Heart left ventricle (tissue), 13 donors: ENCODE measurements at regions not wholly inside any gene's neighbourhood (a gene's known extent, or its start where the extent isn't known, plus 50 kb on each side); places are given as distances from the start of the nearest gene placed in this dataset.

Experiments used
- POLR2A ChIP-seq, 2 donors: fragments of 450-650 bp; IDR thresholded peaks; one replicate each; pipeline ENCODE4 v1.6.1; 2017; ENCODE audit warnings: antibody characterized with exemption in 2 of 2, mild to moderate bottlenecking in 2 of 2, moderate library complexity in 2 of 2
- TF ChIP-seq, protein P1 (sequence below), 12 donors: fragments of 200-600 bp; sonication (generic) in 4 of 12; IDR thresholded peaks; one replicate each; pipeline versions ENCODE4 v1.5.0 to v1.8.0; 2018 to 2022; ENCODE audit warnings: antibody characterized with exemption in 12 of 12, mild to moderate bottlenecking in 5 of 12
- donor health status: ischemic (EF 13 %, LVEDD 7.1; RV severe dilation, severe dysfunction).
- donor health status: DM: no; HTN: yes; CAD: no.
- donor health status: DM: no; HTN: no; CAD: no.
- donor health status: ischemic (EF 25% LVEDD 6.9; RV normal size, moderate dysfunction).
- donor health status: ischemic (EF 25% LVEDD 5.7; RV mildly dilated, moderate dysfunction).
- donor health status: ischemic (EF 35%, LVEDD 5.7; RV mildly dilated, moderate dysfunction).
- donor health status: nonischemic (EF 11% LVEDD 7.7; RV severe dilation, severe dysfunction).
- donor health status: DM: yes; HTN: yes; CAD: no.
- donor health status: PGD.
- donor health status: ischemic (EF 29% LVEDD 5.4; RV normal size, mild dysfunction).
- donor health status: nonischemic (EF 23%, LVEDD 6.1; RV moderate dilation, normal function).

GRCh38 chr4:63787326-63787725, 621.9 kb downstream of the TECRL start:
- TF ChIP-seq, protein P1, sequence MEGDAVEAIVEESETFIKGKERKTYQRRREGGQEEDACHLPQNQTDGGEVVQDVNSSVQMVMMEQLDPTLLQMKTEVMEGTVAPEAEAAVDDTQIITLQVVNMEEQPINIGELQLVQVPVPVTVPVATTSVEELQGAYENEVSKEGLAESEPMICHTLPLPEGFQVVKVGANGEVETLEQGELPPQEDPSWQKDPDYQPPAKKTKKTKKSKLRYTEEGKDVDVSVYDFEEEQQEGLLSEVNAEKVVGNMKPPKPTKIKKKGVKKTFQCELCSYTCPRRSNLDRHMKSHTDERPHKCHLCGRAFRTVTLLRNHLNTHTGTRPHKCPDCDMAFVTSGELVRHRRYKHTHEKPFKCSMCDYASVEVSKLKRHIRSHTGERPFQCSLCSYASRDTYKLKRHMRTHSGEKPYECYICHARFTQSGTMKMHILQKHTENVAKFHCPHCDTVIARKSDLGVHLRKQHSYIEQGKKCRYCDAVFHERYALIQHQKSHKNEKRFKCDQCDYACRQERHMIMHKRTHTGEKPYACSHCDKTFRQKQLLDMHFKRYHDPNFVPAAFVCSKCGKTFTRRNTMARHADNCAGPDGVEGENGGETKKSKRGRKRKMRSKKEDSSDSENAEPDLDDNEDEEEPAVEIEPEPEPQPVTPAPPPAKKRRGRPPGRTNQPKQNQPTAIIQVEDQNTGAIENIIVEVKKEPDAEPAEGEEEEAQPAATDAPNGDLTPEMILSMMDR (IDR thresholded peaks at IDR 0.05): no peak
- TF ChIP-seq POLR2A (IDR thresholded peaks at IDR 0.05): no peak
